B cell (primary cell): ENCODE measurements at regions not wholly inside any gene's neighbourhood (a gene's known extent, or its start where the extent isn't known, plus 50 kb on each side); places are given as distances from the start of the nearest gene placed in this dataset.
A peak's percentile ranks its signal among the peaks of the same experiment; 100 is the strongest.

ENCODE experiments used
- ATAC-seq: fragments of 200-7000 bp; cut with Tn5 transposase; one replicate; pipeline ENCODE4 v1.10.0; 2021; ENCODE audit warnings: low read depth, mild to moderate bottlenecking, moderate number of reproducible peaks, moderate library complexity
- CTCF ChIA-PET: fragments of 350-600 bp; sonication (Branson Sonifier 250); formaldehyde crosslinking; loops from one replicate; lab custom pipeline; 2021; ENCODE audit warnings: antibody characterized with exemption, inconsistent platforms; lab: Charles Lee
- POLR2A ChIA-PET: fragments of 350-600 bp; sonication (Branson Sonifier 250); formaldehyde crosslinking; loops from one replicate; lab custom pipeline; 2021; ENCODE audit warnings: antibody characterized with exemption; lab: Charles Lee
- DNase-seq: peaks from one replicate; pipeline ENCODE4 v3.0.0; 2013
- H2AFZ ChIP-seq: 2 replicates; pipeline ENCODE4 v1.6.1; 2012; ENCODE audit warnings: mild to moderate bottlenecking, low read depth, low read length; ENCODE audit not compliant: insufficient read depth, poor library complexity, severe bottlenecking
- H3K27ac ChIP-seq, 2 donors: 1 replicate in 1 of 2; 2 replicates in 1 of 2; pipeline ENCODE4 v1.5.1; 2012 to 2013; ENCODE audit warnings: low read length in 2 of 2, mild to moderate bottlenecking in 2 of 2, moderate library complexity in 1 of 2
- H3K27me3 ChIP-seq, 4 experiments: fragments of 200-600 bp in 1 of 4; sonication (generic) in 1 of 4; replicated peaks in 1 of 4; 1 replicate in 2 of 4; 2 replicates in 2 of 4; pipeline versions ENCODE4 v1.6.1 to v1.7.0; 2013 to 2016; ENCODE audit warnings: low read length in 3 of 4, mild to moderate bottlenecking in 2 of 4, mixed read lengths in 1 of 4, moderate library complexity in 1 of 4; ENCODE audit not compliant: insufficient read depth in 4 of 4, control insufficient read depth in 3 of 4; ENCODE audit errors: control extremely low read depth in 1 of 4
- H3K36me3 ChIP-seq, 2 experiments: replicated peaks in 1 of 2; 1 replicate in 1 of 2; 2 replicates in 1 of 2; pipeline versions ENCODE4 v1.6.1 to v1.7.1; 2013; ENCODE audit warnings: low read length in 1 of 2; ENCODE audit not compliant: insufficient read depth in 2 of 2, control insufficient read depth in 1 of 2; ENCODE audit errors: control extremely low read depth in 1 of 2, extremely low read depth in 1 of 2
- H3K4me1 ChIP-seq, 2 donors: fragments of 200-600 bp in 1 of 2; sonication (generic) in 1 of 2; 1 replicate in 1 of 2; 2 replicates in 1 of 2; pipeline versions ENCODE4 v1.5.1 to v1.6.1; 2013 to 2017; ENCODE audit warnings: low read length in 2 of 2; ENCODE audit not compliant: control insufficient read depth in 2 of 2, insufficient read depth in 2 of 2
- H3K4me2 ChIP-seq: replicated peaks from 2 replicates; pipeline ENCODE3; 2012; ENCODE audit warnings: mild to moderate bottlenecking, low read depth, low read length; ENCODE audit not compliant: poor library complexity, severe bottlenecking
- H3K4me3 ChIP-seq, 5 experiments: fragments of 200-600 bp in 1 of 5; sonication (generic) in 1 of 5; 1 replicate in 3 of 5; 2 replicates in 2 of 5; pipeline versions ENCODE4 v1.5.1 to v1.7.0; 2011 to 2016; ENCODE audit warnings: low read length in 4 of 5, mild to moderate bottlenecking in 4 of 5, low read depth in 2 of 5, control low read depth in 1 of 5, moderate library complexity in 1 of 5; ENCODE audit not compliant: insufficient read depth in 1 of 5; ENCODE audit errors: control extremely low read depth in 1 of 5, extremely low read depth in 1 of 5
- H3K79me2 ChIP-seq: fragments of 200-600 bp; sonication (generic); one replicate; pipeline ENCODE4 v1.6.0; 2016; ENCODE audit warnings: low read length; ENCODE audit not compliant: control insufficient read depth, insufficient read depth
- H3K9ac ChIP-seq: fragments of 200-600 bp; sonication (generic); 2 replicates; pipeline ENCODE4 v1.6.1; 2017; ENCODE audit warnings: mild to moderate bottlenecking, low read length, moderate library complexity
- H3K9me3 ChIP-seq, 3 donors: one replicate each; pipeline versions ENCODE4 v1.6.1 to v1.7.1; 2013; ENCODE audit warnings: low read length in 2 of 3; ENCODE audit not compliant: control insufficient read depth in 2 of 3, insufficient read depth in 1 of 3; ENCODE audit errors: control extremely low read depth in 1 of 3
- H4K20me1 ChIP-seq: 2 replicates; pipeline ENCODE4 v1.6.0; 2012; ENCODE audit warnings: mild to moderate bottlenecking, low read length; ENCODE audit not compliant: insufficient read depth, control insufficient read depth, poor library complexity, severe bottlenecking
- H3K27ac Mint-ChIP-seq: one replicate; pipeline ENCODE4 v1.8.0; 2021; ENCODE audit warnings: mixed read lengths
- H3K27me3 Mint-ChIP-seq: one replicate; pipeline ENCODE4 v1.8.0; 2021; ENCODE audit warnings: mixed read lengths
- H3K4me1 Mint-ChIP-seq: one replicate; pipeline ENCODE4 v1.8.0; 2021; ENCODE audit warnings: mixed read lengths
- H3K4me3 Mint-ChIP-seq: one replicate; pipeline ENCODE4 v1.8.0; 2021; ENCODE audit warnings: mixed read lengths
- H3K9me3 Mint-ChIP-seq: one replicate; pipeline ENCODE4 v1.8.0; 2022; ENCODE audit warnings: mixed read lengths; ENCODE audit not compliant: insufficient read depth
- EZH2 ChIP-seq: IDR thresholded peaks from 2 replicates; pipeline ENCODE4 v1.6.1; 2012; ENCODE audit warnings: borderline replicate concordance, low read depth, mild to moderate bottlenecking, moderate library complexity, low read length; ENCODE audit not compliant: insufficient read depth, poor library complexity, severe bottlenecking
- WGBS: methylation state at CpG from one replicate; pipeline ENCODE4 v1.1.5; 2013; ENCODE audit warnings: missing lambda C conversion rate; ENCODE audit not compliant: insufficient coverage; 5-methylcytosine and 5-hydroxymethylcytosine counted together
- intact Hi-C: fragments of 100-400 bp; cut with micrococcal nuclease; formaldehyde crosslinking; loops from one replicate; pipeline ENCODE4 v1.10.0; 2022
- TF ChIP-seq, protein P1 (sequence below): fragments of 200-600 bp; IDR thresholded peaks from one replicate; pipeline ENCODE4 v1.8.0; 2022; ENCODE audit warnings: antibody characterized with exemption, mild to moderate bottlenecking

DNA sequence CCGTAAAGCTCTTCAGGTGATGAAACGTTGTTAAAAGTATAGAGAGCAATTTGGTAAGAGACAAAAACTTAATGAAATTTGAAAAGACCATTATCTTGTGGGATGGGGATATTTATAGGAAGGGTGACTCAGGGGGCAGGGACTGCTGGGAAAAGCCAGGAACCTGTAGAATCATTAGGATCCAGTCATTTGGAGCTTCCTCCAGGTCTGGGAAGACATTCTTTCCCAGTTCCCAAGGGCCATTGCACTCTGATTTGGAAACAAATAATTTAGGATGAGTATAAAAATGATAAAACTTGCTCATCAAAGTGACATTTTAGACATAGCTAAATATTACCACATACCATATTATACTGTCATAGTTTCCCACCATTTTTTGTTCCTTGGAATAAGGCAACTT is 143.9 kb downstream of the PFKFB3 start:
- Histone ChIP-seq H3K4me3 (no peak overlapping the region), H4K20me1 (no peaks in the 10 kb centered on the region), H3K27ac (no peak overlapping the region), H3K4me2 (no peak overlapping the region), H3K4me1 (peaks cover 42 to 49% of the 10 kb centered on the region in 2 donors), H3K9me3 (peaks cover 0 to 6% (median 6%) of the 10 kb centered on the region in 3 donors), H3K9ac (no peak overlapping the region), H3K27me3 (peaks cover 0 to 11% (median 0%) of the 10 kb centered on the region in 4 experiments), H2AFZ (no peak overlapping the region), H3K36me3 (no peaks in the 10 kb centered on the region), H3K79me2 (no peaks in the 10 kb centered on the region)
- Mint-ChIP-seq H3K4me3 (no peak overlapping the region), H3K27me3 (peaks cover 3% of the 10 kb centered on the region), H3K9me3 (peaks cover 3% of the 10 kb centered on the region), H3K27ac (no peak overlapping the region), H3K4me1 (peaks cover 50% of the 10 kb centered on the region)
- no peak for TF ChIP-seq EZH2
- TF ChIP-seq, protein P1, sequence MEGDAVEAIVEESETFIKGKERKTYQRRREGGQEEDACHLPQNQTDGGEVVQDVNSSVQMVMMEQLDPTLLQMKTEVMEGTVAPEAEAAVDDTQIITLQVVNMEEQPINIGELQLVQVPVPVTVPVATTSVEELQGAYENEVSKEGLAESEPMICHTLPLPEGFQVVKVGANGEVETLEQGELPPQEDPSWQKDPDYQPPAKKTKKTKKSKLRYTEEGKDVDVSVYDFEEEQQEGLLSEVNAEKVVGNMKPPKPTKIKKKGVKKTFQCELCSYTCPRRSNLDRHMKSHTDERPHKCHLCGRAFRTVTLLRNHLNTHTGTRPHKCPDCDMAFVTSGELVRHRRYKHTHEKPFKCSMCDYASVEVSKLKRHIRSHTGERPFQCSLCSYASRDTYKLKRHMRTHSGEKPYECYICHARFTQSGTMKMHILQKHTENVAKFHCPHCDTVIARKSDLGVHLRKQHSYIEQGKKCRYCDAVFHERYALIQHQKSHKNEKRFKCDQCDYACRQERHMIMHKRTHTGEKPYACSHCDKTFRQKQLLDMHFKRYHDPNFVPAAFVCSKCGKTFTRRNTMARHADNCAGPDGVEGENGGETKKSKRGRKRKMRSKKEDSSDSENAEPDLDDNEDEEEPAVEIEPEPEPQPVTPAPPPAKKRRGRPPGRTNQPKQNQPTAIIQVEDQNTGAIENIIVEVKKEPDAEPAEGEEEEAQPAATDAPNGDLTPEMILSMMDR: no peak
- intact Hi-C loops: no loop called here
- WGBS: 100% methylated on average over 2 of the region's 2 CpGs
- POLR2A ChIA-PET: interaction anchor here (0.6 to 4.3 kb wide), 3 partner anchors 36 to 147 kb away, joined by 4 to 33 read pairs (median 7); partner anchors contain the start of gene PFKFB3
- ATAC-seq (no peak), DNase-seq (no peak)
- CTCF ChIA-PET: interaction anchor here (0.9 to 9.7 kb wide), 9 partner anchors 16 to 144 kb away, joined by 3 to 158 read pairs (median 6); partner anchors contain the start of gene PFKFB3

DNA sequence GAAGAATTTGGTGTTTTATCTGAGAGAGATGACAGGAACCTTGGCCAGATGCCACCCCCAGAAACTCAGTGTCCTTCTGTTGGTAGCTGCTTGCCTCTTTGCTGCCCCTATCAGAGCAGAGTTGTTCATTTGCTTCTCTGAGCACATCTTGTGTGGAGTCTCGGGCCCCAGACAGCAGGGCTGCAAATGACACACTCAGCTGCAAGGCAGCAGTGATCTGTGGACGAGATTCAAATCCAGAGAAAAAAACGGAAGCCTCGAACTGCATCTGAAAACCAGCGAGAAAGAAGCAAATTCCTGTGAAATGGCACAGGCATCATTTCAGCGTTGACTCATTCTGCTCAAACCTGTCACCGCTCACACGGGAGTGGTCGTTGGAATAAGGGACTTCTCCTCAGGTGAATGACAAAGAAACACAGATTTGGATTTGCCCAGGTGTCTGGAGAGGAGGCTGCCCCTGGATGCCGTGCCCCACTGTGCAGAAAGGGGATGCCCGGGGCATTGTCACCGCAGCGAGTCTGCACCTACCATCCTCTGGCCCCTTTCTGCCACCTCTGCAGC is 144.7 kb downstream of the PFKFB3 start:
- TF ChIP-seq EZH2: no peak
- TF ChIP-seq, protein P1: no peak
- peak overlapping the region; percentile 47 for H3K9ac ChIP-seq

More for the DNA sequence above, 144.7 kb downstream of the PFKFB3 start:
- H3K4me3 Mint-ChIP-seq: peak overlapping the region; percentile 75
- peak overlapping the region; percentile 51 to 61 for H3K27ac ChIP-seq
- peak overlapping the region; percentile 96 for H3K27ac Mint-ChIP-seq
- no peaks in the 10 kb centered on the region for H4K20me1 ChIP-seq
- H3K4me2 ChIP-seq: peak overlapping the region; percentile 74
- ChIA-PET POLR2A (interaction anchor here (0.7 to 4.3 kb wide), 11 partner anchors 18 to 145 kb away, joined by 3 to 33 read pairs (median 7); partner anchors contain the start of gene PFKFB3), CTCF (interaction anchor here (0.6 to 9.7 kb wide), 23 partner anchors 13 to 296 kb away, joined by 3 to 158 read pairs (median 4); partner anchors contain the start of gene PFKFB3)
- 31% methylated on average over 12 of the region's 13 CpGs for WGBS
- peaks cover 0 to 6% (median 6%) of the 10 kb centered on the region in 3 donors for H3K9me3 ChIP-seq
- peaks cover 52% of the 10 kb centered on the region for H3K4me1 Mint-ChIP-seq
- H3K27me3 ChIP-seq: peaks cover 0 to 11% (median 0%) of the 10 kb centered on the region in 4 experiments
- H3K36me3 ChIP-seq: no peaks in the 10 kb centered on the region
- ATAC-seq (peak; percentile 59), DNase-seq (no peak)
- intact Hi-C loops: no loop called here
- H3K79me2 ChIP-seq: no peaks in the 10 kb centered on the region
- peaks cover 3% of the 10 kb centered on the region for H3K27me3 Mint-ChIP-seq
- H3K4me1 ChIP-seq: peaks cover 42 to 49% of the 10 kb centered on the region in 2 donors
- H3K9me3 Mint-ChIP-seq: peaks cover 3% of the 10 kb centered on the region
- H2AFZ ChIP-seq: no peak overlapping the region
- peak overlapping the region in 4 of 5 experiments; percentile 3 to 49 (median 32) for H3K4me3 ChIP-seq
